GM23248 (cell line): ENCODE measurements at regions not wholly inside any gene's neighbourhood (a gene's known extent, or its start where the extent isn't known, plus 50 kb on each side); places are given as distances from the start of the nearest gene placed in this dataset.

Experiments
- EZH2 ChIP-seq: fragments of 200-600 bp; sonication (generic); IDR thresholded peaks from 2 replicates; pipeline ENCODE4 v1.6.1; 2018; ENCODE audit warnings: antibody characterized with exemption, mild to moderate bottlenecking; ENCODE audit not compliant: insufficient read depth, poor library complexity, severe bottlenecking
- EZH2phosphoT487 ChIP-seq: fragments of 200-600 bp; sonication (generic); IDR thresholded peaks from 2 replicates; pipeline ENCODE4 v1.6.1; 2018; ENCODE audit warnings: antibody characterized with exemption, moderate library complexity, mild to moderate bottlenecking, low read depth; ENCODE audit not compliant: insufficient read depth

DNA sequence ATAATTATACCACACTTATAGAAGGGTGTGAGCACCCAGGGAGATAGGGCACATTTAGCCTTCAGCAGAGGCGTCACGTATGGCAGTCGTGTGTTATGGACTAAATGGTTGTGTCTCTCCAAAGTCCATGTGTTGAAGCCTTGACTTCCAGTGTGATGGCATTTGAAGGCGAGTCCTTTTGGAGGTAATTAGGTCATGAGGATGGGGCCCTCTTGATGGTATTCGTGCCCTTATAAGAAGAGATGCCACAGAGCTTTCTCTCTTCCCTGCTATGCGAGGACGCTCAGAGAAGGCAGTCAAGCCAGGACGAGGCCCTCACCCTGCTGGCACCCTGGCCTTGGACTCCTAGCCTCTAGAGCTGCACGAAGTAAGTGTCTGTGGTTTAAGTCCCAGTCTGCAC is 375.0 kb upstream of the C1orf174 start:
- TF ChIP-seq EZH2phosphoT487 (no peak), EZH2 (no peak)
